Neural progenitor cell (in vitro differentiated cells): ENCODE measurements at regions not wholly inside any gene's neighbourhood (a gene's known extent, or its start where the extent isn't known, plus 50 kb on each side); places are given as distances from the start of the nearest gene placed in this dataset.

ENCODE experiments used
- DNase-seq: peaks from one replicate; pipeline ENCODE4 v3.0.0-alpha.2; 2016; ENCODE audit warnings: low spot score
- H2AFZ ChIP-seq: fragments of 200-600 bp; sonication (generic); replicated peaks from 2 replicates; pipeline ENCODE4 v1.6.1; 2016; ENCODE audit warnings: antibody characterized with exemption
- H3F3A ChIP-seq: fragments of 200-600 bp; sonication (generic); 2 replicates; pipeline ENCODE4 v1.6.1; 2016; ENCODE audit warnings: antibody characterized with exemption, low read depth
- H3K27ac ChIP-seq: fragments of 200-600 bp; sonication (generic); 2 replicates; pipeline ENCODE4 v1.5.1; 2016; ENCODE audit warnings: mild to moderate bottlenecking
- H3K27me3 ChIP-seq: fragments of 200-600 bp; sonication (generic); 2 replicates; pipeline ENCODE4 v1.6.1; 2016; ENCODE audit warnings: mild to moderate bottlenecking, moderate library complexity
- H3K36me3 ChIP-seq: fragments of 200-600 bp; sonication (generic); 2 replicates; pipeline ENCODE4 v1.5.1; 2016
- H3K4me1 ChIP-seq: fragments of 200-600 bp; sonication (generic); 2 replicates; pipeline ENCODE4 v1.6.1; 2016; ENCODE audit warnings: mixed run types
- H3K4me2 ChIP-seq: fragments of 200-600 bp; sonication (generic); 2 replicates; pipeline ENCODE4 v1.6.1; 2016
- H3K4me3 ChIP-seq: fragments of 200-600 bp; sonication (generic); 2 replicates; pipeline ENCODE4 v1.5.1; 2016
- H3K79me2 ChIP-seq: fragments of 200-600 bp; sonication (generic); 2 replicates; pipeline ENCODE4 v1.6.1; 2016; ENCODE audit warnings: low read depth
- H3K9ac ChIP-seq: fragments of 200-600 bp; sonication (generic); 2 replicates; pipeline ENCODE4 v1.6.1; 2016
- H3K9me3 ChIP-seq: fragments of 200-600 bp; sonication (generic); 2 replicates; pipeline ENCODE4 v1.5.1; 2016; ENCODE audit warnings: low read depth
- H4K20me1 ChIP-seq: fragments of 200-600 bp; sonication (generic); 2 replicates; pipeline ENCODE4 v1.6.1; 2016; ENCODE audit warnings: low read depth
- H3K27ac Mint-ChIP-seq: 3 replicates; pipeline ENCODE4 v1.8.0; 2021; ENCODE audit warnings: mixed read lengths
- H3K27me3 Mint-ChIP-seq: 2 replicates; pipeline ENCODE4 v1.8.0; 2022; ENCODE audit warnings: low read depth, mild to moderate bottlenecking, inconsistent platforms, moderate library complexity, mixed read lengths; ENCODE audit not compliant: insufficient read depth
- H3K36me3 Mint-ChIP-seq: 3 replicates; pipeline ENCODE4 v1.8.0; 2021; ENCODE audit warnings: mixed read lengths
- H3K4me1 Mint-ChIP-seq: 3 replicates; pipeline ENCODE4 v1.8.0; 2021; ENCODE audit warnings: mixed read lengths
- H3K4me3 Mint-ChIP-seq: 3 replicates; pipeline ENCODE4 v1.8.0; 2021; ENCODE audit warnings: mild to moderate bottlenecking, moderate library complexity, mixed read lengths
- H3K9me3 Mint-ChIP-seq: 3 replicates; pipeline ENCODE4 v1.8.0; 2020; ENCODE audit warnings: mixed read lengths
- EZH2 ChIP-seq: fragments of 200-600 bp; sonication (generic); IDR thresholded peaks from 2 replicates; pipeline ENCODE4 v1.6.1; 2017; ENCODE audit warnings: antibody characterized with exemption, mild to moderate bottlenecking, moderate library complexity
- EZH2phosphoT487 ChIP-seq: fragments of 200-600 bp; sonication (generic); IDR thresholded peaks from 2 replicates; pipeline ENCODE4 v1.6.1; 2017; ENCODE audit warnings: antibody characterized with exemption
- TF ChIP-seq, protein P1 (sequence below): fragments of 200-600 bp; sonication (generic); IDR thresholded peaks from 2 replicates; pipeline ENCODE4 v1.5.1; 2017; ENCODE audit warnings: antibody characterized with exemption, mild to moderate bottlenecking

DNA sequence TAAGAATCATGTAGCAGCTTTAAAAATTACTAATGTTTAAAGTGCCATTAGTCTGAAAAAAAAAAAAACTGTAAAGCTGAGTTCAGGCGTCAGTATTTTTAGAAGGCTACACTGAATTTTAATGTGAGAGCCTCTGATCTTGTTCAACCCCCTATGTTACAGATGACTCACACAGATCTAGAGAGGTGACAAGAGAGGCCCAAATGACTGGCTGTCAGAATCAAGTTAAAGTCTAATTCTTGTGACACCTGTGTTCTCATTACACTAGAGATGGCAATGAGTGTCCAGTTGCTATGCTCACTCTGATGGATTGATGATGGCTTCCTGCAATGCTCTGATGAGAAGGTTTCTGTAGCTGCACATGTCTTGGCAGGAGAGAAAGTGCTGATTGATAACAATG lies 203.5 kb upstream of the OBI1 start:
- Histone ChIP-seq H3K4me3 (no peak overlapping the region), H3K4me2 (no peak overlapping the region), H3K27ac (no peak overlapping the region), H3K4me1 (no peaks in the 10 kb centered on the region), H2AFZ (no peak overlapping the region), H3K27me3 (no peaks in the 10 kb centered on the region), H3F3A (no peaks in the 10 kb centered on the region), H3K9ac (no peak overlapping the region), H3K36me3 (no peaks in the 10 kb centered on the region), H3K9me3 (no peaks in the 10 kb centered on the region), H3K79me2 (no peaks in the 10 kb centered on the region), H4K20me1 (no peaks in the 10 kb centered on the region)
- Mint-ChIP-seq H3K4me1 (no peaks in the 10 kb centered on the region), H3K9me3 (peaks cover 14% of the 10 kb centered on the region), H3K27me3 (no peaks in the 10 kb centered on the region), H3K27ac (no peak overlapping the region), H3K36me3 (no peaks in the 10 kb centered on the region), H3K4me3 (no peak overlapping the region)
- TF ChIP-seq EZH2phosphoT487 (no peak), EZH2 (no peak)
- TF ChIP-seq, protein P1, sequence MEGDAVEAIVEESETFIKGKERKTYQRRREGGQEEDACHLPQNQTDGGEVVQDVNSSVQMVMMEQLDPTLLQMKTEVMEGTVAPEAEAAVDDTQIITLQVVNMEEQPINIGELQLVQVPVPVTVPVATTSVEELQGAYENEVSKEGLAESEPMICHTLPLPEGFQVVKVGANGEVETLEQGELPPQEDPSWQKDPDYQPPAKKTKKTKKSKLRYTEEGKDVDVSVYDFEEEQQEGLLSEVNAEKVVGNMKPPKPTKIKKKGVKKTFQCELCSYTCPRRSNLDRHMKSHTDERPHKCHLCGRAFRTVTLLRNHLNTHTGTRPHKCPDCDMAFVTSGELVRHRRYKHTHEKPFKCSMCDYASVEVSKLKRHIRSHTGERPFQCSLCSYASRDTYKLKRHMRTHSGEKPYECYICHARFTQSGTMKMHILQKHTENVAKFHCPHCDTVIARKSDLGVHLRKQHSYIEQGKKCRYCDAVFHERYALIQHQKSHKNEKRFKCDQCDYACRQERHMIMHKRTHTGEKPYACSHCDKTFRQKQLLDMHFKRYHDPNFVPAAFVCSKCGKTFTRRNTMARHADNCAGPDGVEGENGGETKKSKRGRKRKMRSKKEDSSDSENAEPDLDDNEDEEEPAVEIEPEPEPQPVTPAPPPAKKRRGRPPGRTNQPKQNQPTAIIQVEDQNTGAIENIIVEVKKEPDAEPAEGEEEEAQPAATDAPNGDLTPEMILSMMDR = no peak
- no peak for DNase-seq

DNA sequence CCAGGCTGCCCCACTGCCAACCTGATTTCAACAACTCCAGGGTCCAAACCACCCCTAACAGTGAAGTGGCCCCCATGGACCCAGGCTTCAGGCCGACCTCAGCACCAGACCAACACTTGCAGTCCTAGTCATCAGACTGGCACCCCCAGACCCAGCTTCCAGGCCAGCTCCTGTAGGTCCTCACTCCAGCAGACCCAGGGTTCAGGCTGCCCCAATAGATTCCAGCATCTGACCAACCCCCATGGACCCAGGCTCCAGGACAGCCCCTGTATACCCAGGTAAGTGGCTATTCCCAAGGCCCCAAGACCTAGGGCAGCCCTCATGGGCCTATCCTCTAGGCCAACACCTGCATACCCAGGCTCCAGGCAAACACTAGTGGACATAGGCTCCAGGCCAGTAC lies 193.8 kb upstream of the OBI1 start:
- no peak for DNase-seq
- Histone ChIP-seq H4K20me1 (no peaks in the 10 kb centered on the region), H3K4me1 (no peaks in the 10 kb centered on the region), H3K79me2 (no peaks in the 10 kb centered on the region), H3K27ac (no peak overlapping the region), H3K27me3 (no peaks in the 10 kb centered on the region), H3K36me3 (no peaks in the 10 kb centered on the region), H3K4me2 (no peak overlapping the region), H3K9me3 (no peaks in the 10 kb centered on the region), H2AFZ (no peak overlapping the region), H3F3A (no peaks in the 10 kb centered on the region), H3K9ac (no peak overlapping the region), H3K4me3 (no peak overlapping the region)
- Mint-ChIP-seq H3K27me3 (no peaks in the 10 kb centered on the region), H3K27ac (no peak overlapping the region), H3K4me1 (no peaks in the 10 kb centered on the region), H3K36me3 (no peaks in the 10 kb centered on the region), H3K4me3 (no peak overlapping the region), H3K9me3 (peaks cover 9% of the 10 kb centered on the region)
- TF ChIP-seq EZH2phosphoT487 (no peak), EZH2 (no peak)
- TF ChIP-seq, protein P1 = no peak

DNA sequence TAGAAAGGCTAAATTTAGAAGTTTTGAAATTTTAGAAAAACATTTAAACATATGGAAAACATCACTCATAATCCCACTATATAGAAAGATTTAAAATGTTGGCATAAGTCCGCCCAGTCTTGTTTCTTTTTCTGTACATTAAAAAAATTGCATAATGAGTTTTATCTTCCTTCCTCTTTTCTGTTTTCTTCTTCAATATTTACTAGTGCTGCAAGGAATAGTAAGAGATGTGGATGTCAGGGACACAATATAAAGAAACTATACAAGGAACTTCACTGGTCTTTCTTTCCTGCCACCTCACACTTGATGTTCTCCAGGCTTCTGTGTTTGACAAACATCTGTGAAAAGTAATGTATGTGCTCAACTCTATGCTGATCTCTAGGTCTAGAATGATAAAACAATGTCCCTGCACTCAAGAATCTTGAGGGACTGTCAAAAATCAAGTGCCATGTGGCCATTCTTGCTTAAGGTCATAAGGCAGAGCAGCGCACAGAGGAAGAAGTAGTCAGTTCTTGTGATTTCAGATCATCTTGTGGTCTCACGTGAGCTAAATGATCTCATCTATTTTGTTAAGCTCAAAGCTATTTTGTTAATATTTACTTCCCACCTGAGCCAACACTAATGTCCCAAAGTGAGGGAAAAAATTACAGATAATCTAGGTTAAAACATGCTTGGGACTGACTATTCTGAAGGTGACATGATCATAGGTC lies 186.9 kb upstream of the OBI1 start:
- no peaks in the 10 kb centered on the region for H3K9me3 Mint-ChIP-seq
- H3K36me3 Mint-ChIP-seq = no peaks in the 10 kb centered on the region
- Histone ChIP-seq H3K36me3 (no peaks in the 10 kb centered on the region), H4K20me1 (no peaks in the 10 kb centered on the region), H2AFZ (no peak overlapping the region), H3K27ac (no peak overlapping the region), H3K4me3 (no peak overlapping the region), H3K4me1 (peaks cover 7% of the 10 kb centered on the region), H3K4me2 (no peak overlapping the region), H3F3A (no peaks in the 10 kb centered on the region), H3K27me3 (no peaks in the 10 kb centered on the region), H3K79me2 (no peaks in the 10 kb centered on the region), H3K9me3 (no peaks in the 10 kb centered on the region), H3K9ac (no peak overlapping the region)
- H3K27me3 Mint-ChIP-seq = peaks cover 3% of the 10 kb centered on the region
- H3K4me3 Mint-ChIP-seq = no peak overlapping the region
- no peak for DNase-seq
- no peaks in the 10 kb centered on the region for H3K4me1 Mint-ChIP-seq
- no peak for TF ChIP-seq EZH2
- TF ChIP-seq, protein P1 = no peak
- TF ChIP-seq EZH2phosphoT487 = no peak
- no peak overlapping the region for H3K27ac Mint-ChIP-seq
